GM12874 (cell line): ENCODE measurements at regions not wholly inside any gene's neighbourhood (a gene's known extent, or its start where the extent isn't known, plus 50 kb on each side); places are given as distances from the start of the nearest gene placed in this dataset.

Source experiments
- CTCF ChIP-seq: IDR thresholded peaks from 2 replicates; pipeline ENCODE4 v1.5.1; 2011; ENCODE audit warnings: low read depth, mild to moderate bottlenecking, control low read depth, low read length, moderate library complexity; ENCODE audit not compliant: insufficient read depth

- TF ChIP-seq CTCF, result no peak
Measured at GRCh38 chr21:41627428-41627827, 119.5 kb upstream of the TMPRSS2 start.

GRCh38 chr21:41626021-41626420, 118.1 kb upstream of the TMPRSS2 start:
- TF ChIP-seq CTCF, result no peak

GRCh38 chr21:41625428-41625827, 117.5 kb upstream of the TMPRSS2 start:
- no peak for TF ChIP-seq CTCF

GRCh38 chr21:41624674-41625310, 116.8 kb upstream of the TMPRSS2 start:
- TF ChIP-seq CTCF, result no peak

- TF ChIP-seq CTCF, result no peak
Measured at GRCh38 chr21:41623945-41624344, 116.0 kb upstream of the TMPRSS2 start.

GRCh38 chr21:41622831-41623548, 115.0 kb upstream of the TMPRSS2 start:
- no peak for TF ChIP-seq CTCF

- no peak for TF ChIP-seq CTCF
Measured at GRCh38 chr21:41622201-41622600, 114.2 kb upstream of the TMPRSS2 start.
